B cell (primary cell): ENCODE measurements at regions not wholly inside any gene's neighbourhood (a gene's known extent, or its start where the extent isn't known, plus 50 kb on each side); places are given as distances from the start of the nearest gene placed in this dataset.

ENCODE experiments used
- ATAC-seq: fragments of 200-7000 bp; cut with Tn5 transposase; one replicate; pipeline ENCODE4 v1.10.0; 2021; ENCODE audit warnings: low read depth, mild to moderate bottlenecking, moderate number of reproducible peaks, moderate library complexity
- CTCF ChIA-PET: fragments of 350-600 bp; sonication (Branson Sonifier 250); formaldehyde crosslinking; loops from one replicate; lab custom pipeline; 2021; ENCODE audit warnings: antibody characterized with exemption, inconsistent platforms; lab: Charles Lee
- POLR2A ChIA-PET: fragments of 350-600 bp; sonication (Branson Sonifier 250); formaldehyde crosslinking; loops from one replicate; lab custom pipeline; 2021; ENCODE audit warnings: antibody characterized with exemption; lab: Charles Lee
- DNase-seq: peaks from one replicate; pipeline ENCODE4 v3.0.0; 2013
- H2AFZ ChIP-seq: 2 replicates; pipeline ENCODE4 v1.6.1; 2012; ENCODE audit warnings: mild to moderate bottlenecking, low read depth, low read length; ENCODE audit not compliant: insufficient read depth, poor library complexity, severe bottlenecking
- H3K27ac ChIP-seq, 2 donors: 1 replicate in 1 of 2; 2 replicates in 1 of 2; pipeline ENCODE4 v1.5.1; 2012 to 2013; ENCODE audit warnings: low read length in 2 of 2, mild to moderate bottlenecking in 2 of 2, moderate library complexity in 1 of 2
- H3K27me3 ChIP-seq, 4 experiments: fragments of 200-600 bp in 1 of 4; sonication (generic) in 1 of 4; replicated peaks in 1 of 4; 1 replicate in 2 of 4; 2 replicates in 2 of 4; pipeline versions ENCODE4 v1.6.1 to v1.7.0; 2013 to 2016; ENCODE audit warnings: low read length in 3 of 4, mild to moderate bottlenecking in 2 of 4, mixed read lengths in 1 of 4, moderate library complexity in 1 of 4; ENCODE audit not compliant: insufficient read depth in 4 of 4, control insufficient read depth in 3 of 4; ENCODE audit errors: control extremely low read depth in 1 of 4
- H3K36me3 ChIP-seq, 2 experiments: replicated peaks in 1 of 2; 1 replicate in 1 of 2; 2 replicates in 1 of 2; pipeline versions ENCODE4 v1.6.1 to v1.7.1; 2013; ENCODE audit warnings: low read length in 1 of 2; ENCODE audit not compliant: insufficient read depth in 2 of 2, control insufficient read depth in 1 of 2; ENCODE audit errors: control extremely low read depth in 1 of 2, extremely low read depth in 1 of 2
- H3K4me1 ChIP-seq, 2 donors: fragments of 200-600 bp in 1 of 2; sonication (generic) in 1 of 2; 1 replicate in 1 of 2; 2 replicates in 1 of 2; pipeline versions ENCODE4 v1.5.1 to v1.6.1; 2013 to 2017; ENCODE audit warnings: low read length in 2 of 2; ENCODE audit not compliant: control insufficient read depth in 2 of 2, insufficient read depth in 2 of 2
- H3K4me2 ChIP-seq: replicated peaks from 2 replicates; pipeline ENCODE3; 2012; ENCODE audit warnings: mild to moderate bottlenecking, low read depth, low read length; ENCODE audit not compliant: poor library complexity, severe bottlenecking
- H3K4me3 ChIP-seq, 5 experiments: fragments of 200-600 bp in 1 of 5; sonication (generic) in 1 of 5; 1 replicate in 3 of 5; 2 replicates in 2 of 5; pipeline versions ENCODE4 v1.5.1 to v1.7.0; 2011 to 2016; ENCODE audit warnings: low read length in 4 of 5, mild to moderate bottlenecking in 4 of 5, low read depth in 2 of 5, control low read depth in 1 of 5, moderate library complexity in 1 of 5; ENCODE audit not compliant: insufficient read depth in 1 of 5; ENCODE audit errors: control extremely low read depth in 1 of 5, extremely low read depth in 1 of 5
- H3K79me2 ChIP-seq: fragments of 200-600 bp; sonication (generic); one replicate; pipeline ENCODE4 v1.6.0; 2016; ENCODE audit warnings: low read length; ENCODE audit not compliant: control insufficient read depth, insufficient read depth
- H3K9ac ChIP-seq: fragments of 200-600 bp; sonication (generic); 2 replicates; pipeline ENCODE4 v1.6.1; 2017; ENCODE audit warnings: mild to moderate bottlenecking, low read length, moderate library complexity
- H3K9me3 ChIP-seq, 3 donors: one replicate each; pipeline versions ENCODE4 v1.6.1 to v1.7.1; 2013; ENCODE audit warnings: low read length in 2 of 3; ENCODE audit not compliant: control insufficient read depth in 2 of 3, insufficient read depth in 1 of 3; ENCODE audit errors: control extremely low read depth in 1 of 3
- H4K20me1 ChIP-seq: 2 replicates; pipeline ENCODE4 v1.6.0; 2012; ENCODE audit warnings: mild to moderate bottlenecking, low read length; ENCODE audit not compliant: insufficient read depth, control insufficient read depth, poor library complexity, severe bottlenecking
- H3K27ac Mint-ChIP-seq: one replicate; pipeline ENCODE4 v1.8.0; 2021; ENCODE audit warnings: mixed read lengths
- H3K27me3 Mint-ChIP-seq: one replicate; pipeline ENCODE4 v1.8.0; 2021; ENCODE audit warnings: mixed read lengths
- H3K4me1 Mint-ChIP-seq: one replicate; pipeline ENCODE4 v1.8.0; 2021; ENCODE audit warnings: mixed read lengths
- H3K4me3 Mint-ChIP-seq: one replicate; pipeline ENCODE4 v1.8.0; 2021; ENCODE audit warnings: mixed read lengths
- H3K9me3 Mint-ChIP-seq: one replicate; pipeline ENCODE4 v1.8.0; 2022; ENCODE audit warnings: mixed read lengths; ENCODE audit not compliant: insufficient read depth
- CTCF ChIP-seq: fragments of 200-600 bp; IDR thresholded peaks from one replicate; pipeline ENCODE4 v1.8.0; 2022; ENCODE audit warnings: antibody characterized with exemption, mild to moderate bottlenecking
- EZH2 ChIP-seq: IDR thresholded peaks from 2 replicates; pipeline ENCODE4 v1.6.1; 2012; ENCODE audit warnings: borderline replicate concordance, low read depth, mild to moderate bottlenecking, moderate library complexity, low read length; ENCODE audit not compliant: insufficient read depth, poor library complexity, severe bottlenecking
- WGBS: methylation state at CpG from one replicate; pipeline ENCODE4 v1.1.5; 2013; ENCODE audit warnings: missing lambda C conversion rate; ENCODE audit not compliant: insufficient coverage; 5-methylcytosine and 5-hydroxymethylcytosine counted together
- intact Hi-C: fragments of 100-400 bp; cut with micrococcal nuclease; formaldehyde crosslinking; loops from one replicate; pipeline ENCODE4 v1.10.0; 2022

GRCh38 chr6:167683028-167683862 lies 143.5 kb upstream of the AFDN start:
- Histone ChIP-seq H3K27me3 (peaks cover 0 to 48% (median 5%) of the 10 kb centered on the region in 4 experiments), H4K20me1 (no peaks in the 10 kb centered on the region), H2AFZ (no peak overlapping the region), H3K79me2 (no peaks in the 10 kb centered on the region), H3K27ac (no peak overlapping the region), H3K4me1 (peaks cover 0 to 5% of the 10 kb centered on the region in 2 donors), H3K9me3 (peaks cover 0 to 12% (median 0%) of the 10 kb centered on the region in 3 donors), H3K9ac (no peak overlapping the region), H3K36me3 (no peaks in the 10 kb centered on the region), H3K4me3 (no peak overlapping the region), H3K4me2 (no peak overlapping the region)
- DNase-seq (no peak), ATAC-seq (no peak)
- Mint-ChIP-seq H3K4me3 (no peak overlapping the region), H3K9me3 (no peaks in the 10 kb centered on the region), H3K4me1 (peaks cover 17% of the 10 kb centered on the region), H3K27ac (no peak overlapping the region), H3K27me3 (peaks cover 61% of the 10 kb centered on the region)
- TF ChIP-seq CTCF (no peak), EZH2 (no peak)
- ChIA-PET CTCF (no interaction called here), POLR2A (no interaction called here)
- WGBS, result 90% methylated on average over 18 of the region's 19 CpGs
- intact Hi-C loops, result no loop called here
